Vagina (tissue), 2 donors: ENCODE measurements at regions not wholly inside any gene's neighbourhood (a gene's known extent, or its start where the extent isn't known, plus 50 kb on each side); places are given as distances from the start of the nearest gene placed in this dataset.

Experiments
- CTCF ChIP-seq, 3 experiments: fragments of 450-650 bp in 2 of 3; fragments of 200-600 bp in 1 of 3; sonication (generic) in 1 of 3; IDR thresholded peaks; one replicate each; pipeline ENCODE4 v1.5.1; 2017 to 2019; ENCODE audit warnings: antibody characterized with exemption in 3 of 3, mild to moderate bottlenecking in 2 of 3, moderate library complexity in 2 of 3
- POLR2A ChIP-seq, 2 donors: fragments of 450-650 bp; IDR thresholded peaks; one replicate each; pipeline ENCODE4 v1.6.1; 2017; ENCODE audit warnings: antibody characterized with exemption in 2 of 2, mild to moderate bottlenecking in 2 of 2, moderate library complexity in 2 of 2
- POLR2AphosphoS5 ChIP-seq, 2 donors: sonication (generic); formaldehyde crosslinking; IDR thresholded peaks; one replicate each; pipeline ENCODE4 v1.9.0; 2017; ENCODE audit warnings: antibody characterized with exemption in 2 of 2, mild to moderate bottlenecking in 2 of 2, low read depth in 1 of 2; ENCODE audit not compliant: insufficient read depth in 1 of 2

- TF ChIP-seq POLR2A (IDR thresholded peaks at IDR 0.05), result no peak
- TF ChIP-seq CTCF (IDR thresholded peaks at IDR 0.05), result no peak
- TF ChIP-seq POLR2AphosphoS5 (IDR thresholded peaks at IDR 0.05; ENCODE audit: insufficient read depth in 1 of 2, low read depth in 1 of 2), result no peak
Measured at GRCh38 chr12:25056011-25056410, 107.1 kb upstream of the BCAT1 start.
